GM18520 (cell line): ENCODE measurements at regions not wholly inside any gene's neighbourhood (a gene's known extent, or its start where the extent isn't known, plus 50 kb on each side); places are given as distances from the start of the nearest gene placed in this dataset.

ENCODE experiments used
- ATAC-seq: cut with Tn5 transposase; IDR thresholded peaks from one replicate; pipeline ENCODE4 v1.9.1; 2021; ENCODE audit not compliant: unreplicated experiment

- no peak for ATAC-seq
These were observed 343.5 kb upstream of the RGS6 start for GRCh38 chr14:71588576-71589215.

GRCh38 chr14:71589609-71590008 lies 342.6 kb upstream of the RGS6 start:
- no peak for ATAC-seq

GRCh38 chr14:71590131-71590530 lies 342.1 kb upstream of the RGS6 start:
- no peak for ATAC-seq

GRCh38 chr14:71591231-71591630 lies 341.0 kb upstream of the RGS6 start:
- no peak for ATAC-seq

GRCh38 chr14:71591929-71592328 lies 340.3 kb upstream of the RGS6 start:
- ATAC-seq = no peak

- no peak for ATAC-seq
These were observed 339.9 kb upstream of the RGS6 start for GRCh38 chr14:71592361-71592760.

GRCh38 chr14:71593966-71594365 lies 338.3 kb upstream of the RGS6 start:
- no peak for ATAC-seq

- ATAC-seq = no peak
These were observed 337.4 kb upstream of the RGS6 start for GRCh38 chr14:71594821-71595220.

- no peak for ATAC-seq
These were observed 336.8 kb upstream of the RGS6 start for GRCh38 chr14:71595441-71595840.

GRCh38 chr14:71597287-71597920 lies 334.8 kb upstream of the RGS6 start:
- no peak for ATAC-seq

- peak; percentile 46 for ATAC-seq
These were observed 334.1 kb upstream of the RGS6 start for GRCh38 chr14:71597955-71598660.

- no peak for ATAC-seq
These were observed 331.9 kb upstream of the RGS6 start for GRCh38 chr14:71600309-71600708.

GRCh38 chr14:71602524-71602923 lies 329.7 kb upstream of the RGS6 start:
- ATAC-seq = no peak

GRCh38 chr14:71604231-71604630 lies 328.0 kb upstream of the RGS6 start:
- no peak for ATAC-seq

GRCh38 chr14:71606064-71606463 lies 326.2 kb upstream of the RGS6 start:
- ATAC-seq = no peak

- no peak for ATAC-seq
These were observed 325.7 kb upstream of the RGS6 start for GRCh38 chr14:71606575-71606974.

GRCh38 chr14:71607056-71607455 lies 325.2 kb upstream of the RGS6 start:
- ATAC-seq = no peak

- ATAC-seq = no peak
These were observed 322.1 kb upstream of the RGS6 start for GRCh38 chr14:71610149-71610548.

GRCh38 chr14:71610797-71611196 lies 321.4 kb upstream of the RGS6 start:
- ATAC-seq = no peak

GRCh38 chr14:71613168-71613567 lies 319.1 kb upstream of the RGS6 start:
- no peak for ATAC-seq

GRCh38 chr14:71616013-71616412 lies 316.2 kb upstream of the RGS6 start:
- ATAC-seq = no peak

- ATAC-seq = no peak
These were observed 314.2 kb upstream of the RGS6 start for GRCh38 chr14:71618047-71618446.
